Left lung (tissue), 4 donors: ENCODE measurements at regions not wholly inside any gene's neighbourhood (a gene's known extent, or its start where the extent isn't known, plus 50 kb on each side); places are given as distances from the start of the nearest gene placed in this dataset.

Experiments
- ATAC-seq: fragments of 200-7000 bp; cut with Tn5 transposase; one replicate; pipeline ENCODE4 v1.9.1; 2020; ENCODE audit warnings: moderate library complexity
- DNase-seq, 4 donors: peaks; one replicate each; pipeline ENCODE4 v3.0.0-alpha.2; 2013 to 2020
- H3K27ac ChIP-seq, 2 donors: fragments of 200-600 bp; sonication (generic) in 1 of 2; one replicate each; pipeline versions ENCODE4 v1.5.0 to v1.8.0; 2020 to 2021
- H3K27me3 ChIP-seq, 2 donors: fragments of 200-600 bp; sonication (generic) in 1 of 2; one replicate each; pipeline versions ENCODE4 v1.5.0 to v1.8.0; 2020 to 2021
- H3K36me3 ChIP-seq, 2 donors: fragments of 200-600 bp; sonication (generic) in 1 of 2; one replicate each; pipeline versions ENCODE4 v1.5.0 to v1.8.0; 2020 to 2021
- H3K4me1 ChIP-seq, 2 donors: fragments of 200-600 bp; one replicate each; pipeline ENCODE4 v1.8.0; 2021
- H3K4me3 ChIP-seq, 2 donors: fragments of 200-600 bp; sonication (generic) in 1 of 2; one replicate each; pipeline versions ENCODE4 v1.5.0 to v1.8.0; 2020 to 2021; ENCODE audit warnings: mild to moderate bottlenecking in 1 of 2
- H3K9me3 ChIP-seq, 2 donors: fragments of 200-600 bp; sonication (generic) in 1 of 2; one replicate each; pipeline versions ENCODE4 v1.5.0 to v1.8.0; 2020 to 2021
- CTCF ChIP-seq, 2 donors: fragments of 200-600 bp; sonication (generic) in 1 of 2; IDR thresholded peaks; one replicate each; pipeline versions ENCODE4 v1.5.0 to v1.8.0; 2021; ENCODE audit warnings: antibody characterized with exemption in 2 of 2
- intact Hi-C, 2 donors: fragments of 100-400 bp; cut with DNase I; formaldehyde crosslinking; loops; one replicate each; pipeline versions ENCODE4 v1.11.2 to v1.14.2; 2022
- donor health status: DM: no; HTN: yes; CAD: no.
- donor health status: DM: no; HTN: no; CAD: no.

DNA sequence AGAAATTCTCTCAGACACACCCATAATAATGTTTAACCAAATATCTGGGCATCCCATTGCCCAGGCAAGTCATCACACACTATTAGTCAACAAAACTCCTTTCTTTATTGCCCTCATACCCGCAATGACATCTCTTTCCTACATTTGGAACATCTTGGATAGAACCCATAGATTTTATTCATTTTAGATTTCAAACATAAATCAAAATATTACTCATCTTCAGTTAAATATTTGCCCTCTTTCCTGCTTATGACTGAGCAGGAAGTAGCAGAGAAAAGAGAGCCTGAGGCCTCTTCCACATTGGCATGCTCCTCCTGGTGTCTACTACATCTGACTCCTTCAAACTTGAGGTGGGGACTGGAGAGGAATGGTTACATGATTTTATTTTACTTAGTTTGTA lies 592.0 kb downstream of the CHSY3 start:
- Histone ChIP-seq H3K4me1 (no peaks in the 10 kb centered on the region), H3K4me3 (no peak overlapping the region), H3K27ac (no peak overlapping the region), H3K9me3 (peaks cover 0 to 8% of the 10 kb centered on the region in 2 donors), H3K36me3 (no peaks in the 10 kb centered on the region), H3K27me3 (no peaks in the 10 kb centered on the region)
- ATAC-seq = no peak
- intact Hi-C loops = no loop called here
- no peak for TF ChIP-seq CTCF (IDR thresholded peaks at IDR 0.05)
- no peak for DNase-seq

GRCh38 chr5:130488252-130488651 lies 584.0 kb downstream of the CHSY3 start:
- Histone ChIP-seq H3K4me3 (no peak overlapping the region), H3K9me3 (peaks cover 0 to 4% of the 10 kb centered on the region in 2 donors), H3K27me3 (no peaks in the 10 kb centered on the region), H3K36me3 (no peaks in the 10 kb centered on the region), H3K4me1 (no peaks in the 10 kb centered on the region), H3K27ac (no peak overlapping the region)
- TF ChIP-seq CTCF (IDR thresholded peaks at IDR 0.05) = no peak
- no peak for DNase-seq
- intact Hi-C loops = no loop called here
- no peak for ATAC-seq

- no peak for DNase-seq
- no peak for ATAC-seq
- Histone ChIP-seq H3K27ac (no peak overlapping the region), H3K4me1 (no peaks in the 10 kb centered on the region), H3K36me3 (no peaks in the 10 kb centered on the region), H3K9me3 (peaks cover 0 to 26% of the 10 kb centered on the region in 2 donors), H3K27me3 (no peaks in the 10 kb centered on the region), H3K4me3 (no peak overlapping the region)
- intact Hi-C loops = no loop called here
- TF ChIP-seq CTCF (IDR thresholded peaks at IDR 0.05) = no peak
Measured at GRCh38 chr5:130479045-130479804, 575.0 kb downstream of the CHSY3 start.

DNA sequence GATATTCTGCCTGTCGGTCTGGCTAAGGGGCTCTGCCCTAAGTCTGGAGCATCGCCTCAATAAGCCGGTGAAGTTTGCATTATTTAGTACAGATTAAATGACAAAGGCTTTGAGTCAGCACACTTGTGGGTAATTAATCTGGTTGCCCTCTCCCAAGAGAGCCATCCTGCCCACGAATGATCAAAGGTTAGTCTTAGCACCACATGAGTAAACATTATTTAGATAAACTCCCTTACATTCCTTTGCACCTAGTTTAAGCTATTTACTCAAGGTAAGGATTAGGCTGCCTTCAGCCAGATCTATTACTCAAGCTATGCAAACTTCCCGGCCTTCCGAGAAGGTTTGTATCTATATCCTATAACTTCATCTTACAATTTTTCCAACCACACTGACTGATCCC lies 572.1 kb downstream of the CHSY3 start:
- intact Hi-C loops = no loop called here
- no peak for TF ChIP-seq CTCF (IDR thresholded peaks at IDR 0.05)
- H3K27me3 ChIP-seq = no peaks in the 10 kb centered on the region
- no peak overlapping the region for H3K27ac ChIP-seq
- H3K4me3 ChIP-seq = no peak overlapping the region
- peaks cover 0 to 43% of the 10 kb centered on the region in 2 donors for H3K9me3 ChIP-seq
- no peaks in the 10 kb centered on the region for H3K4me1 ChIP-seq
- ATAC-seq (no peak), DNase-seq (no peak)
- no peaks in the 10 kb centered on the region for H3K36me3 ChIP-seq

GRCh38 chr5:130462516-130462915 lies 558.3 kb downstream of the CHSY3 start:
- DNase-seq (no peak), ATAC-seq (no peak)
- H3K4me1 ChIP-seq = no peaks in the 10 kb centered on the region
- H3K27me3 ChIP-seq = no peaks in the 10 kb centered on the region
- no peak for TF ChIP-seq CTCF (IDR thresholded peaks at IDR 0.05)
- intact Hi-C loops = no loop called here
- no peaks in the 10 kb centered on the region for H3K36me3 ChIP-seq
- no peak overlapping the region for H3K4me3 ChIP-seq
- no peak overlapping the region for H3K27ac ChIP-seq
- peaks cover 0 to 10% of the 10 kb centered on the region in 2 donors for H3K9me3 ChIP-seq
